Fibroblast of the conjunctiva (primary cell): ENCODE measurements at regions not wholly inside any gene's neighbourhood (a gene's known extent, or its start where the extent isn't known, plus 50 kb on each side); places are given as distances from the start of the nearest gene placed in this dataset.
"Not testable (repeated sequence)": the region's sequence is repeated elsewhere in the genome, so short reads cannot be mapped to it uniquely, and the experiment has no call there.

ENCODE experiments used
- DNase-seq: peaks from one replicate; pipeline ENCODE4 v3.0.0-alpha.2; 2010; ENCODE audit warnings: low read depth

GRCh38 chr4:71209161-71209560, 129.7 kb upstream of the SLC4A4 start:
- DNase-seq: no peak

GRCh38 chr4:71210823-71211222, 128.0 kb upstream of the SLC4A4 start:
- DNase-seq: no peak

- no peak for DNase-seq
Observed at GRCh38 chr4:71211748-71212147, 127.1 kb upstream of the SLC4A4 start.

GRCh38 chr4:71212216-71212615, 126.6 kb upstream of the SLC4A4 start:
- no peak for DNase-seq

GRCh38 chr4:71214578-71214977, 124.2 kb upstream of the SLC4A4 start:
- DNase-seq: no peak

- no peak for DNase-seq
Observed at GRCh38 chr4:71216316-71216959, 122.4 kb upstream of the SLC4A4 start.

GRCh38 chr4:71217688-71218087, 121.1 kb upstream of the SLC4A4 start:
- DNase-seq: no peak

- not testable (repeated sequence) for DNase-seq
Observed at GRCh38 chr4:71220848-71221247, 118.0 kb upstream of the SLC4A4 start.

- DNase-seq: no peak
Observed at GRCh38 chr4:71221510-71222466, 117.0 kb upstream of the SLC4A4 start.

- no peak for DNase-seq
Observed at GRCh38 chr4:71222661-71223060, 116.2 kb upstream of the SLC4A4 start.

GRCh38 chr4:71229477-71230270, 109.1 kb upstream of the SLC4A4 start:
- DNase-seq: peak; percentile 43

- DNase-seq: no peak
Observed at GRCh38 chr4:71230271-71231128, 108.3 kb upstream of the SLC4A4 start.

- DNase-seq: peak; percentile 82
Observed at GRCh38 chr4:71231129-71232055, 107.4 kb upstream of the SLC4A4 start.

GRCh38 chr4:71232056-71232430, 106.8 kb upstream of the SLC4A4 start:
- DNase-seq: no peak

- no peak for DNase-seq
Observed at GRCh38 chr4:71232846-71233245, 106.0 kb upstream of the SLC4A4 start.

GRCh38 chr4:71235311-71236201, 103.3 kb upstream of the SLC4A4 start:
- DNase-seq: no peak

GRCh38 chr4:71236226-71236625, 102.6 kb upstream of the SLC4A4 start:
- no peak for DNase-seq

GRCh38 chr4:71237641-71238040, 101.2 kb upstream of the SLC4A4 start:
- no peak for DNase-seq

GRCh38 chr4:71239365-71239764, 99.5 kb upstream of the SLC4A4 start:
- DNase-seq: no peak
